H1 (cell line): ENCODE measurements at regions not wholly inside any gene's neighbourhood (a gene's known extent, or its start where the extent isn't known, plus 50 kb on each side); places are given as distances from the start of the nearest gene placed in this dataset.

Experiments used
- CTCF ChIA-PET: fragments of 300-600 bp; sonication (Branson Sonifier 250); formaldehyde crosslinking; loops from one replicate; lab custom pipeline; 2021; ENCODE audit not compliant: partially characterized antibody; lab: Charles Lee
- POLR2A ChIA-PET: fragments of 300-600 bp; sonication (Branson Sonifier 250); formaldehyde crosslinking; loops from one replicate; lab custom pipeline; 2021; ENCODE audit warnings: inconsistent platforms; ENCODE audit not compliant: partially characterized antibody; lab: Charles Lee
- DNase-seq, 2 experiments: peaks; one replicate each; pipeline versions ENCODE4 v3.0.0 to v3.0.0-alpha.2; 2010 to 2022; ENCODE audit warnings: low spot score in 2 of 2, low read depth in 1 of 2, mixed read lengths in 1 of 2
- FAIRE-seq: peaks from 2 replicates; lab custom pipeline; 2011; peaks lifted over from hg19 to GRCh38; lab: Jason Lieb, UNC
- H2AFZ ChIP-seq: 2 replicates; pipeline ENCODE4 v1.8.1; 2012; ENCODE audit warnings: low read length, inconsistent platforms
- H2AK5ac ChIP-seq: 2 replicates; pipeline ENCODE4 v1.6.1; 2013; ENCODE audit warnings: low read depth, low read length
- H2BK120ac ChIP-seq: replicated peaks from 2 replicates; pipeline ENCODE3; 2013; ENCODE audit warnings: low read depth, low read length, inconsistent platforms
- H2BK12ac ChIP-seq: 2 replicates; pipeline ENCODE4 v1.6.1; 2013; ENCODE audit warnings: low read depth, low read length
- H2BK15ac ChIP-seq: 2 replicates; pipeline ENCODE4 v1.6.1; 2013; ENCODE audit warnings: low read length
- H2BK20ac ChIP-seq: 2 replicates; pipeline ENCODE4 v1.6.1; 2013; ENCODE audit warnings: low read length
- H2BK5ac ChIP-seq: 2 replicates; pipeline ENCODE4 v1.6.1; 2013; ENCODE audit warnings: low read depth, low read length
- H3K14ac ChIP-seq: 2 replicates; pipeline ENCODE4 v1.6.1; 2013; ENCODE audit warnings: inconsistent platforms; ENCODE audit not compliant: insufficient read length
- H3K18ac ChIP-seq: 2 replicates; pipeline ENCODE4 v1.6.1; 2013; ENCODE audit warnings: low read length; ENCODE audit errors: extremely low read depth
- H3K23ac ChIP-seq: 2 replicates; pipeline ENCODE4 v1.6.1; 2013; ENCODE audit warnings: inconsistent platforms; ENCODE audit not compliant: insufficient read length
- H3K23me2 ChIP-seq: 2 replicates; pipeline ENCODE4 v1.6.1; 2013; ENCODE audit warnings: low read depth, low read length
- H3K27ac ChIP-seq: 2 replicates; pipeline ENCODE4 v1.6.1; 2011; ENCODE audit warnings: low read depth, low read length, inconsistent platforms
- H3K27me3 ChIP-seq, 4 experiments: replicated peaks in 1 of 4; 1 replicate in 1 of 4; 2 replicates in 3 of 4; pipeline versions ENCODE4 v1.6.1 to v1.8.1; 2011 to 2013; ENCODE audit warnings: low read length in 3 of 4, mild to moderate bottlenecking in 3 of 4, inconsistent platforms in 2 of 4, mixed read lengths in 2 of 4, moderate library complexity in 1 of 4; ENCODE audit not compliant: control insufficient read depth in 3 of 4, insufficient read depth in 3 of 4; ENCODE audit errors: extremely low read depth in 1 of 4
- H3K36me3 ChIP-seq, 4 experiments: 2 replicates each; pipeline versions ENCODE4 v1.6.1 to v1.8.1; 2011 to 2013; ENCODE audit warnings: mild to moderate bottlenecking in 4 of 4, low read length in 3 of 4, moderate library complexity in 2 of 4, control low read depth in 1 of 4, inconsistent platforms in 1 of 4; ENCODE audit not compliant: insufficient read depth in 4 of 4, control insufficient read depth in 2 of 4
- H3K4ac ChIP-seq: replicated peaks from 2 replicates; pipeline ENCODE3; 2013; ENCODE audit warnings: low read length, low read depth, mixed read lengths, inconsistent platforms; ENCODE audit not compliant: insufficient read length
- H3K4me1 ChIP-seq, 4 experiments: replicated peaks in 1 of 4; 1 replicate in 1 of 4; 2 replicates in 3 of 4; pipeline versions ENCODE4 v1.6.1 to v1.8.1; 2011 to 2013; ENCODE audit warnings: low read length in 3 of 4, inconsistent platforms in 2 of 4, mixed read lengths in 1 of 4; ENCODE audit not compliant: insufficient read depth in 4 of 4, control insufficient read depth in 3 of 4
- H3K4me2 ChIP-seq, 2 experiments: 2 replicates each; pipeline versions ENCODE4 v1.6.1 to v1.8.1; 2011 to 2013; ENCODE audit warnings: low read depth in 2 of 2, low read length in 2 of 2, control low read depth in 1 of 2, inconsistent platforms in 1 of 2, mild to moderate bottlenecking in 1 of 2; ENCODE audit not compliant: insufficient read depth in 1 of 2
- H3K4me3 ChIP-seq, 4 experiments: fragments of 200-600, 300-600 bp in 1 of 4; sonication (generic), shearing (Covaris generic), sonication (Bioruptor Twin) in 1 of 4; 2 replicates each; pipeline versions ENCODE4 v1.5.1 to v1.8.1; 2011 to 2016; ENCODE audit warnings: low read length in 4 of 4, low read depth in 3 of 4, control low read depth in 2 of 4, inconsistent platforms in 2 of 4, mild to moderate bottlenecking in 2 of 4, mixed read lengths in 1 of 4, moderate library complexity in 1 of 4; ENCODE audit not compliant: insufficient read depth in 2 of 4; ENCODE audit errors: extremely low read depth in 1 of 4
- H3K56ac ChIP-seq: replicated peaks from 2 replicates; pipeline ENCODE3; 2013; ENCODE audit warnings: low read depth, mild to moderate bottlenecking, mixed read lengths, low read length, inconsistent platforms; ENCODE audit not compliant: insufficient read length
- H3K79me1 ChIP-seq: 2 replicates; pipeline ENCODE4 v1.6.1; 2013; ENCODE audit warnings: low read depth, low read length, control low read depth
- H3K79me2 ChIP-seq, 2 experiments: 2 replicates each; pipeline versions ENCODE4 v1.6.1 to v1.8.1; 2012 to 2013; ENCODE audit warnings: low read length in 2 of 2, mild to moderate bottlenecking in 2 of 2, inconsistent platforms in 1 of 2; ENCODE audit not compliant: insufficient read depth in 2 of 2, control insufficient read depth in 1 of 2
- H3K9ac ChIP-seq, 4 experiments: replicated peaks in 1 of 4; 1 replicate in 1 of 4; 2 replicates in 3 of 4; pipeline versions ENCODE4 v1.6.1 to v1.8.1; 2011 to 2013; ENCODE audit warnings: low read depth in 3 of 4, low read length in 3 of 4, control low read depth in 2 of 4, mild to moderate bottlenecking in 2 of 4, moderate library complexity in 2 of 4, inconsistent platforms in 1 of 4; ENCODE audit errors: extremely low read depth in 1 of 4
- H3K9me3 ChIP-seq, 2 experiments: 2 replicates each; pipeline versions ENCODE4 v1.6.1 to v1.8.1; 2012 to 2013; ENCODE audit warnings: mild to moderate bottlenecking in 2 of 2, moderate library complexity in 2 of 2, control low read depth in 1 of 2, inconsistent platforms in 1 of 2, low read depth in 1 of 2, low read length in 1 of 2, mixed read lengths in 1 of 2; ENCODE audit not compliant: insufficient read depth in 2 of 2
- H4K20me1 ChIP-seq, 2 experiments: replicated peaks in 1 of 2; 2 replicates each; pipeline versions ENCODE3 to v1.8.1; 2011 to 2013; ENCODE audit warnings: inconsistent platforms in 2 of 2, low read length in 2 of 2, mild to moderate bottlenecking in 1 of 2; ENCODE audit not compliant: insufficient read depth in 2 of 2, control insufficient read depth in 1 of 2
- H4K5ac ChIP-seq: 2 replicates; pipeline ENCODE4 v1.6.1; 2013; ENCODE audit warnings: low read length, low read depth, mixed read lengths, inconsistent platforms; ENCODE audit not compliant: insufficient read length
- H4K8ac ChIP-seq: 2 replicates; pipeline ENCODE4 v1.8.0; 2013; ENCODE audit warnings: mild to moderate bottlenecking, moderate library complexity, low read length, inconsistent platforms; ENCODE audit not compliant: insufficient read depth; ENCODE audit errors: extremely low read depth
- H4K91ac ChIP-seq: replicated peaks from 2 replicates; pipeline ENCODE3; 2013; ENCODE audit warnings: low read length, mixed read lengths, inconsistent platforms; ENCODE audit not compliant: insufficient read length
- BACH1 ChIP-seq: IDR thresholded peaks from 2 replicates; pipeline ENCODE4 v1.6.1; 2012; ENCODE audit warnings: low read length, improper control_type of control experiment
- BCL11A ChIP-seq, 2 experiments: IDR thresholded peaks; one replicate each; pipeline ENCODE4 v1.6.1; 2011; ENCODE audit warnings: low read depth in 2 of 2, low read length in 2 of 2, mild to moderate bottlenecking in 2 of 2
- CBX8 ChIP-seq: fragments of 300-800, 300-1000 bp; sonication (generic); IDR thresholded peaks from 2 replicates; pipeline ENCODE4 v1.7.1; 2016; ENCODE audit warnings: low read depth, low read length, borderline replicate concordance
- E2F6 ChIP-seq: IDR thresholded peaks from 2 replicates; pipeline ENCODE4 v1.6.1; 2012; ENCODE audit warnings: inconsistent platforms
- EGR1 ChIP-seq: IDR thresholded peaks from 2 replicates; pipeline ENCODE4 v1.6.1; 2011; ENCODE audit warnings: low read depth, low read length, borderline replicate concordance
- MAFK ChIP-seq: IDR thresholded peaks from 2 replicates; pipeline ENCODE4 v1.6.1; 2012; ENCODE audit warnings: low read depth, mild to moderate bottlenecking, improper control_type of control experiment, low read length
- MAX ChIP-seq: IDR thresholded peaks from 2 replicates; pipeline ENCODE4 v1.6.1; 2012; ENCODE audit warnings: inconsistent platforms
- SIN3A ChIP-seq, 2 experiments: IDR thresholded peaks in 1 of 2; conservative IDR thresholded peaks in 1 of 2; 2 replicates each; pipeline ENCODE4 v1.6.1; 2011 to 2012; ENCODE audit warnings: low read length in 2 of 2, improper control_type of control experiment in 1 of 2, low read depth in 1 of 2, mild to moderate bottlenecking in 1 of 2
- SIRT6 ChIP-seq: IDR thresholded peaks from one replicate; pipeline ENCODE4 v1.7.1; 2012; ENCODE audit warnings: low read length, inconsistent platforms
- TAF7 ChIP-seq: optimal IDR thresholded peaks from 2 replicates; pipeline ENCODE3; 2011; ENCODE audit warnings: low read depth, mild to moderate bottlenecking, inconsistent platforms, low read length, moderate library complexity, borderline replicate concordance
- ZNF274 ChIP-seq: IDR thresholded peaks from 2 replicates; pipeline ENCODE4 v1.7.0; 2012; ENCODE audit warnings: low read length, borderline replicate concordance; ENCODE audit errors: extremely low read depth
- WGBS, 2 experiments: shearing (Covaris generic) in 1 of 2; methylation state at CpG; one replicate each; pipeline versions ENCODE4 v1.1.6 to v1.1.7; 2013 to 2015; ENCODE audit warnings: low lambda C conversion rate in 2 of 2, mixed read lengths in 2 of 2, inconsistent platforms in 1 of 2, low coverage in 1 of 2, missing lambda C conversion rate in 1 of 2; ENCODE audit not compliant: insufficient replicate concordance in 2 of 2, insufficient coverage in 1 of 2, insufficient read length in 1 of 2; ENCODE audit errors: extremely low coverage in 1 of 2, missing lambda C conversion rate in 1 of 2; 5-methylcytosine and 5-hydroxymethylcytosine counted together

DNA sequence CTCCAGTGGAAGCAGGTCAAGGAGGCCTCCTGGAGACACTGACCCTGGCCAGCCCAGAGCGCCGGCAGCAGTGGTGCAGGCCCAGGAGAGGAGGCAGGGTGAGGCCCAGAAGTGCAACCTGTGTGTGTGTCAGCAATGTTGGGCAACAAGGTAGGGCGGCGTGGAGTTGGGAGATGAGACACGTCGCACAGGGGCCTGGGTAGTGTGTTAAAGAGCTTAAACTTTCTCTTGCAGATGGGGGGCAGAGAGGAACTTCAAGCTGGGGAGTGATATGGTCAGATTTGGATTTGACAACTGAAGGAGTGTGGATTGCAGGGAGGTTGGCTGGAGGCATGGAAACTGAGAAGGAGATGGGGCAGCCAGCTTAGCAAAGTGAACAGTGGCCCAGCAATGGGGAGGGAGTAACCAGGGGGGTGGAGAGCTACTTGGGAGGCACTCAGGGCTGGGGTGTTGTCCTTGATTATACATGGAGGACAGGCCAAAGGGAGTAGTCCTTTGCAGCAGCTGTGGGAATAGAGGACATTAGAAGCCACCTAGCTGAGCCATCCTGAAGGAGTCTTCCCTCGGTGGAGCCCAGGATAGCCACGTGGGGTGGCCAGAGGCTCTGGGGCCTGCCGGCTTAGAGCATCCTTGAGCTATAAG, 278.6 kb upstream of the HS6ST1 start:
- H3K4me3 ChIP-seq = no peak overlapping the region
- CTCF ChIA-PET = interaction anchor here (1.5 to 2.2 kb wide), 3 partner anchors 31 to 123 kb away, joined by 3 to 5 read pairs (median 4); no protein-coding TSS in a partner anchor
- no peaks in the 10 kb centered on the region for H3K9me3 ChIP-seq

More for the DNA sequence above, 278.6 kb upstream of the HS6ST1 start:
- Histone ChIP-seq H2BK20ac (no peak overlapping the region), H3K79me1 (no peaks in the 10 kb centered on the region), H3K36me3 (no peaks in the 10 kb centered on the region), H4K91ac (peak overlapping the region; percentile 13), H2BK120ac (no peak overlapping the region), H3K23ac (no peak overlapping the region), H2BK15ac (no peak overlapping the region), H2BK12ac (no peak overlapping the region), H4K20me1 (peaks cover 0 to 7% of the 10 kb centered on the region in 2 experiments)
- POLR2A ChIA-PET = interaction anchor here (1.5 kb wide), 1 partner anchor 274 kb away, joined by 3 read pairs; no protein-coding TSS in a partner anchor
- WGBS, 2 experiments = 82% methylated on average over 9 of the region's 9 CpGs; no CpG with 5 or more reads in 1 of the 2 experiments
- TF ChIP-seq CBX8 = no peak
- TF ChIP-seq SIRT6 = no peak
- TF ChIP-seq TAF7 = no peak
- no peak for TF ChIP-seq E2F6
- no peak for TF ChIP-seq ZNF274
- no peak for TF ChIP-seq MAX
- TF ChIP-seq BACH1 = no peak
- TF ChIP-seq EGR1 = no peak
- no peak for TF ChIP-seq BCL11A (IDR thresholded peaks at IDR 0.05; ENCODE audit: low read depth in 2 of 2, low read length in 2 of 2)
- TF ChIP-seq MAFK = no peak
- no peak for TF ChIP-seq SIN3A (conservative IDR thresholded peaks at IDR 0.05 in 1 of 2, IDR thresholded peaks at IDR 0.05 in 1 of 2; ENCODE audit: low read depth in 1 of 2, low read length in 2 of 2)
- TF ChIP-seq, all 59 proteins: peak for 0
- Histone ChIP-seq H3K4me1 (no peaks in the 10 kb centered on the region; a peak in 2 of 7 replicates), H3K27me3 (no peaks in the 10 kb centered on the region), H3K18ac (no peak overlapping the region), H3K14ac (no peak overlapping the region), H3K23me2 (peaks cover 9% of the 10 kb centered on the region; the same call in 1 of the 2 replicates), H4K8ac (no peak overlapping the region), H2AFZ (no peak overlapping the region), H3K27ac (no peak overlapping the region), H3K4ac (no peak overlapping the region), H3K79me2 (no peaks in the 10 kb centered on the region), H3K9ac (no peak overlapping the region), H4K5ac (no peak overlapping the region), H2AK5ac (0 out of 2 replicates have a peak overlapping the region, but pooled peaks have one; percentile 33), H3K4me2 (no peak overlapping the region), H3K56ac (no peak overlapping the region), H2BK5ac (no peak overlapping the region)
- DNase-seq = no peak
- no peak for FAIRE-seq
